VCaP (cell line): ENCODE measurements at regions not wholly inside any gene's neighbourhood (a gene's known extent, or its start where the extent isn't known, plus 50 kb on each side); places are given as distances from the start of the nearest gene placed in this dataset.
A peak's percentile ranks its signal among the peaks of the same experiment; 100 is the strongest.

Experiments
- H3K27ac ChIP-seq: fragments of 450-650 bp; 2 replicates; pipeline ENCODE4 v1.5.1; 2017
- CTCF ChIP-seq: fragments of 450-650 bp; conservative IDR thresholded peaks from 2 replicates; pipeline ENCODE4 v1.5.1; 2017; ENCODE audit warnings: mild to moderate bottlenecking, moderate library complexity

DNA sequence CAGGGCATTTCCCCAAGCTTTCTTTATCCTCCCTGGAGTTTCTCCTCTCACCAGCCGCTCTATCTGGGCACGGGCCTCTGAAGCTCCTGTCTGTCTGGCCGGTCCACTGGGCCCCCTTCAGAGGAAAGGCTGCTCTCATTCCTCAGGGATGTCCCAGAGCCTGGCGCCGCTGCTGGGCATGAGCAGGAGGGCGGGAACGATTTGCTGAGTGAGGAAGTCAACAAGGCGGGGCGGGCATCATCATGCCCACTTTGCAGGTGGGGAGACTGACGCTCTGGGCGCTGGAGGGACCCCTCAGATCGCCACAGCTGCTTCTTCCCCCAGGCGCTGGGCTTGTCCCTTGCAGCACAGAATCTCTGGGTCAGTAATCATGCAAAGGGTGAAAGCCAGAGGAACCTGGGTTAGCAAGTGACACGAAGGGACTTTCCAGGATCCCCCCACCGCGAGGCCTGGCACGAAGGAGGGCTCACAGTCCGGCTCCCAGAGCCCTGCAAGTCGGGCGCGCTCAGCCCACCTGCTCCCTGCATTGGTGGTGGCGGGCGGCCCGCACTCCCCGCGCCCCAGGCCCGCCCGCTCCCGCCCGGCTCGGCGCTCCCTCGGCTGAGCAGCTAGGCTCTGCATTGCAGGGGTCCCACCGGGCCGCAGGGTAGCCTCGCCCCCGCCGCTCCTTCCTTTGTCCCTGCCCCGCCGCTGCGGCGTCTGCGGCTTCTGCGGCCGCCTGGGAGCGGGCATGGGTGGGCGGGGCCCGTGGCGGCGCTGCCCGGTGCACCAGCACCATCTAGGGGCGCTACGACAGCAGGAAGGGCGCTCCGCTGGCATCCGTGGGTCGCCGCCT lies 157.8 kb downstream of the CYRIA start:
- TF ChIP-seq CTCF: peak; percentile 93
- H3K27ac ChIP-seq: peak overlapping the region; percentile 46; the same call in 1 of the 2 replicates

DNA sequence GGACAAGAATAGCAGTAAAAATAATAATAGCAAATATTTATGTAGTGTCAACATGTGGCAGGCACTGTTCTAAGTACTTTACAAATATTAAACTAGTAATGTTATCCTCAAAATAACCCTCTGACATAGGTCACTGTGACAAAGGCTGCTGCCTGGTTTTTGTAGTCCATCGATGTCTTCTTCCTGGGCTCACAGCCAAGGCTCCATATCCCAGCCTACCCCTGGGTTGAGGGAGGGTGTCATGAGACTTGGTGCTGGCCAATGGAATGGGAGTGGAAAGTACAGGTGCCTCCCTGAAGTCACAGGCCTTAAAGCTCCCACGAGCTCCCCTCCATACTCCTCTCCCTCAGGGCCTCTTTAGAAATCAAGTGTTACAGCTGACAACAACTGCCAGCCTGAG lies 159.3 kb downstream of the CYRIA start:
- no peak for TF ChIP-seq CTCF

GRCh38 chr2:16496426-16497388 lies 168.9 kb downstream of the CYRIA start:
- no peak overlapping the region for H3K27ac ChIP-seq

More for the DNA sequence above, 159.3 kb downstream of the CYRIA start:
- H3K27ac ChIP-seq: no peak overlapping the region

GRCh38 chr2:16495509-16496208 lies 170.0 kb downstream of the CYRIA start:
- H3K27ac ChIP-seq: no peak overlapping the region
- TF ChIP-seq CTCF: no peak

More at GRCh38 chr2:16496426-16497388, 168.9 kb downstream of the CYRIA start:
- TF ChIP-seq CTCF: no peak

DNA sequence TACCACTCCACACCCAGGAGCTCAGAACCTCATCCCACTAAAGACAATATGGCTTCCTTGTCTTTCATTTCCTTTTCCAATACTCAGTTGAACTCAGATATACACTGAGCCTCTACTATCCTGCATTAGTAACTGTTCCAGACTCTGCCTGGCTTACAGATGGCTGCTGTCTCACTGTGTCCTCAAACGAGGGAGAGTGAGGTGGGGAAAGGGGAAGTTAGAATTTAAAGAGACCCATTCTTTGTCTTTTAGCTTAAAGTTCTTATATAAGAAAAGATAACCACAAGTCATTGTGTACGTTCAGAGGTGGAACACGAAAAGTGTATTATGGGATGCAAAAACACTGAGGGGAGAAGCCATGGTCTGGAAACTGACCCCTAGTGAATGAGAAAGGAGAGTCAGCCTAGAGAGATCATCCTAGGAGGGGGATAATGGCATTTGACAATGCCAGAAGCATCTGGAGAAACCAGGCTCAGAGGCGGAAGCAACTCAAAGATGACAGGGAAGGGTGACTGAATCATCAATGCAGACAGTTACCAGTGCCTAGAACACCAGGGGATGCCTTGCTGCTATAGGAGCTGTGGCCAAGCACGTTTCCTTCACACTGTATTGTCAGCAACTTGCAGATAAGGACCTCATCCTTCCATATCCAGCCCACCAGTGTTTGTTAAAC lies 170.7 kb downstream of the CYRIA start:
- no peak for TF ChIP-seq CTCF
- no peak overlapping the region for H3K27ac ChIP-seq

- no peak for TF ChIP-seq CTCF
- H3K27ac ChIP-seq: no peak overlapping the region
Measured at GRCh38 chr2:16493788-16494187, 171.8 kb downstream of the CYRIA start.
